ENCODE measurements at regions not wholly inside any gene's neighbourhood (a gene's known extent, or its start where the extent isn't known, plus 50 kb on each side); places are given as distances from the start of the nearest gene placed in this dataset.

DNA sequence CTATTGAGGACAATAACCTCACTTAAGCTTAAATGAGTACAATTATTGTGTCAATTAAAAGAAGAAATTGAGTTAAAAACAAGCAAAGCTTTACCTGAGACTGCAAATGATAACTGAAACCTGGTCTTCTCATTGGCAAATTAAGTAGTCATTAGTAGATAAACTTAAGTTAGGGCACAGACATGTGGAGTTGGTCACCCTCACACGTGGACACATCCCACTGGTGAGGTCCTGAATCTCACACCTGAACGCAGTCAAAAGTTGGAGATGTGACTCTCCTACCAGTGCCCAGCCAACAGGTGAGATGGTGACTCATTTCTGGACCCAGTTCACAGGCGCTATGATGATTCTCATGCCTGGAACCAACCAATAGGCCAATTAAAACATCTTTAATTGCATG lies 311.6 kb downstream of the FOXL1 start (continued):
- no peak for TF ChIP-seq MXD4 (CRISPR knock-in tag; IDR thresholded peaks at IDR 0.05; ENCODE audit: borderline replicate concordance)
- TF ChIP-seq, protein P1, sequence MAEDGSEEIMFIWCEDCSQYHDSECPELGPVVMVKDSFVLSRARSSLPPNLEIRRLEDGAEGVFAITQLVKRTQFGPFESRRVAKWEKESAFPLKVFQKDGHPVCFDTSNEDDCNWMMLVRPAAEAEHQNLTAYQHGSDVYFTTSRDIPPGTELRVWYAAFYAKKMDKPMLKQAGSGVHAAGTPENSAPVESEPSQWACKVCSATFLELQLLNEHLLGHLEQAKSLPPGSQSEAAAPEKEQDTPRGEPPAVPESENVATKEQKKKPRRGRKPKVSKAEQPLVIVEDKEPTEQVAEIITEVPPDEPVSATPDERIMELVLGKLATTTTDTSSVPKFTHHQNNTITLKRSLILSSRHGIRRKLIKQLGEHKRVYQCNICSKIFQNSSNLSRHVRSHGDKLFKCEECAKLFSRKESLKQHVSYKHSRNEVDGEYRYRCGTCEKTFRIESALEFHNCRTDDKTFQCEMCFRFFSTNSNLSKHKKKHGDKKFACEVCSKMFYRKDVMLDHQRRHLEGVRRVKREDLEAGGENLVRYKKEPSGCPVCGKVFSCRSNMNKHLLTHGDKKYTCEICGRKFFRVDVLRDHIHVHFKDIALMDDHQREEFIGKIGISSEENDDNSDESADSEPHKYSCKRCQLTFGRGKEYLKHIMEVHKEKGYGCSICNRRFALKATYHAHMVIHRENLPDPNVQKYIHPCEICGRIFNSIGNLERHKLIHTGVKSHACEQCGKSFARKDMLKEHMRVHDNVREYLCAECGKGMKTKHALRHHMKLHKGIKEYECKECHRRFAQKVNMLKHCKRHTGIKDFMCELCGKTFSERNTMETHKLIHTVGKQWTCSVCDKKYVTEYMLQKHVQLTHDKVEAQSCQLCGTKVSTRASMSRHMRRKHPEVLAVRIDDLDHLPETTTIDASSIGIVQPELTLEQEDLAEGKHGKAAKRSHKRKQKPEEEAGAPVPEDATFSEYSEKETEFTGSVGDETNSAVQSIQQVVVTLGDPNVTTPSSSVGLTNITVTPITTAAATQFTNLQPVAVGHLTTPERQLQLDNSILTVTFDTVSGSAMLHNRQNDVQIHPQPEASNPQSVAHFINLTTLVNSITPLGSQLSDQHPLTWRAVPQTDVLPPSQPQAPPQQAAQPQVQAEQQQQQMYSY (CRISPR knock-in tag; IDR thresholded peaks at IDR 0.05): no peak
- TF ChIP-seq ETV6 (CRISPR knock-in tag; IDR thresholded peaks at IDR 0.05): no peak
- TF ChIP-seq, protein P2, sequence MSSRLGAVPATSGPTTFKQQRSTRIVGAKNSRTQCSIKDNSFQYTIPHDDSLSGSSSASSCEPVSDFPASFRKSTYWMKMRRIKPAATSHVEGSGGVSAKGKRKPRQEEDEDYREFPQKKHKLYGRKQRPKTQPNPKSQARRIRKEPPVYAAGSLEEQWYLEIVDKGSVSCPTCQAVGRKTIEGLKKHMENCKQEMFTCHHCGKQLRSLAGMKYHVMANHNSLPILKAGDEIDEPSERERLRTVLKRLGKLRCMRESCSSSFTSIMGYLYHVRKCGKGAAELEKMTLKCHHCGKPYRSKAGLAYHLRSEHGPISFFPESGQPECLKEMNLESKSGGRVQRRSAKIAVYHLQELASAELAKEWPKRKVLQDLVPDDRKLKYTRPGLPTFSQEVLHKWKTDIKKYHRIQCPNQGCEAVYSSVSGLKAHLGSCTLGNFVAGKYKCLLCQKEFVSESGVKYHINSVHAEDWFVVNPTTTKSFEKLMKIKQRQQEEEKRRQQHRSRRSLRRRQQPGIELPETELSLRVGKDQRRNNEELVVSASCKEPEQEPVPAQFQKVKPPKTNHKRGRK (CRISPR knock-in tag; IDR thresholded peaks at IDR 0.05; ENCODE audit: borderline replicate concordance): no peak
- TF ChIP-seq, protein P3, sequence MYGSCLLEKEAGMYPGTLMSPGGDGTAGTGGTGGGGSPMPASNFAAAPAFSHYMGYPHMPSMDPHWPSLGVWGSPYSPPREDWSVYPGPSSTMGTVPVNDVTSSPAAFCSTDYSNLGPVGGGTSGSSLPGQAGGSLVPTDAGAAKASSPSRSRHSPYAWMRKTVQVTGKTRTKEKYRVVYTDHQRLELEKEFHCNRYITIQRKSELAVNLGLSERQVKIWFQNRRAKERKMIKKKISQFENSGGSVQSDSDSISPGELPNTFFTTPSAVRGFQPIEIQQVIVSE (CRISPR knock-in tag; IDR thresholded peaks at IDR 0.05; ENCODE audit: borderline replicate concordance): no peak

DNA sequence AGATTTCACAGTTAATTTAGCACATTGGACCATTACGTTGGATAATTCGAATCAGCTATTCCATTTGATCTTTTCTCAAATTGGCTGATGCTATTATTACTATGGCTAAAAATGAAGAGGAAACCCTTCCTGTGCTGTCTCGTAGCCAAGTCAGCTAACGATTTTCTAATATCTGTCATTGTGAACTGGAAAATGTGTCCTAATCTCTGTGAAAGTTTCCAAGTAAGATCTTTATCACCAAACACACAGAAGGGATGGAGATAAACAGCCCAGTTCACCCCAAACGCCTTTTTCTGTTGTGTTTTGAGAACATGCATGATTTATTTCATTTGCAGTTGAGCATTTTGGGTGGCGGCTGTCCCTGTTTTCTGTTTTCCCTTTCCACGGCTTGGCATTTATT lies 312.8 kb downstream of the FOXL1 start:
- Mint-ChIP-seq H3K27ac (no peak overlapping the region), H3K9me3 (peaks cover 14% of the 10 kb centered on the region), H3K27me3 (ENCODE audit: low read depth) (no peaks in the 10 kb centered on the region), H3K4me3 (no peak overlapping the region), H3K36me3 (no peaks in the 10 kb centered on the region), H3K4me1 (peaks cover 11% of the 10 kb centered on the region)
- TF ChIP-seq NFYB (CRISPR knock-in tag; conservative IDR thresholded peaks at IDR 0.05; ENCODE audit: low read depth) (no peak), ZNF219 (CRISPR knock-in tag; IDR thresholded peaks at IDR 0.05; ENCODE audit: borderline replicate concordance) (no peak), MYBL2 (CRISPR knock-in tag; IDR thresholded peaks at IDR 0.05) (no peak), ESRRA (CRISPR knock-in tag; IDR thresholded peaks at IDR 0.05; ENCODE audit: borderline replicate concordance) (no peak), GRHL2 (CRISPR knock-in tag; IDR thresholded peaks at IDR 0.05; ENCODE audit: insufficient replicate concordance, severe bottlenecking) (no peak), PRRX2 (CRISPR knock-in tag; IDR thresholded peaks at IDR 0.05) (no peak), NR1H2 (CRISPR knock-in tag; IDR thresholded peaks at IDR 0.05) (no peak), IRF2 (CRISPR knock-in tag; IDR thresholded peaks at IDR 0.05; ENCODE audit: borderline replicate concordance, low read depth) (no peak), ZNF396 (CRISPR knock-in tag; IDR thresholded peaks at IDR 0.05; ENCODE audit: borderline replicate concordance) (no peak), TEAD4 (CRISPR knock-in tag; IDR thresholded peaks at IDR 0.05) (no peak)
- TF ChIP-seq, protein P4, sequence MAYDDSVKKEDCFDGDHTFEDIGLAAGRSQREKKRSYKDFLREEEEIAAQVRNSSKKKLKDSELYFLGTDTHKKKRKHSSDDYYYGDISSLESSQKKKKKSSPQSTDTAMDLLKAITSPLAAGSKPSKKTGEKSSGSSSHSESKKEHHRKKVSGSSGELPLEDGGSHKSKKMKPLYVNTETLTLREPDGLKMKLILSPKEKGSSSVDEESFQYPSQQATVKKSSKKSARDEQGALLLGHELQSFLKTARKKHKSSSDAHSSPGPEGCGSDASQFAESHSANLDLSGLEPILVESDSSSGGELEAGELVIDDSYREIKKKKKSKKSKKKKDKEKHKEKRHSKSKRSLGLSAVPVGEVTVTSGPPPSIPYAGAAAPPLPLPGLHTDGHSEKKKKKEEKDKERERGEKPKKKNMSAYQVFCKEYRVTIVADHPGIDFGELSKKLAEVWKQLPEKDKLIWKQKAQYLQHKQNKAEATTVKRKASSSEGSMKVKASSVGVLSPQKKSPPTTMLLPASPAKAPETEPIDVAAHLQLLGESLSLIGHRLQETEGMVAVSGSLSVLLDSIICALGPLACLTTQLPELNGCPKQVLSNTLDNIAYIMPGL (CRISPR knock-in tag; IDR thresholded peaks at IDR 0.05): no peak
- TF ChIP-seq, protein P5, sequence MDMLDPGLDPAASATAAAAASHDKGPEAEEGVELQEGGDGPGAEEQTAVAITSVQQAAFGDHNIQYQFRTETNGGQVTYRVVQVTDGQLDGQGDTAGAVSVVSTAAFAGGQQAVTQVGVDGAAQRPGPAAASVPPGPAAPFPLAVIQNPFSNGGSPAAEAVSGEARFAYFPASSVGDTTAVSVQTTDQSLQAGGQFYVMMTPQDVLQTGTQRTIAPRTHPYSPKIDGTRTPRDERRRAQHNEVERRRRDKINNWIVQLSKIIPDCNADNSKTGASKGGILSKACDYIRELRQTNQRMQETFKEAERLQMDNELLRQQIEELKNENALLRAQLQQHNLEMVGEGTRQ (CRISPR knock-in tag; IDR thresholded peaks at IDR 0.05): no peak
- TF ChIP-seq, protein P6, sequence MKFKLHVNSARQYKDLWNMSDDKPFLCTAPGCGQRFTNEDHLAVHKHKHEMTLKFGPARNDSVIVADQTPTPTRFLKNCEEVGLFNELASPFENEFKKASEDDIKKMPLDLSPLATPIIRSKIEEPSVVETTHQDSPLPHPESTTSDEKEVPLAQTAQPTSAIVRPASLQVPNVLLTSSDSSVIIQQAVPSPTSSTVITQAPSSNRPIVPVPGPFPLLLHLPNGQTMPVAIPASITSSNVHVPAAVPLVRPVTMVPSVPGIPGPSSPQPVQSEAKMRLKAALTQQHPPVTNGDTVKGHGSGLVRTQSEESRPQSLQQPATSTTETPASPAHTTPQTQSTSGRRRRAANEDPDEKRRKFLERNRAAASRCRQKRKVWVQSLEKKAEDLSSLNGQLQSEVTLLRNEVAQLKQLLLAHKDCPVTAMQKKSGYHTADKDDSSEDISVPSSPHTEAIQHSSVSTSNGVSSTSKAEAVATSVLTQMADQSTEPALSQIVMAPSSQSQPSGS (CRISPR knock-in tag; IDR thresholded peaks at IDR 0.05; ENCODE audit: borderline replicate concordance, low read depth): no peak
- ChIA-PET CTCF (no interaction called here), POLR2A (interaction anchor here (0.6 kb wide), 1 partner anchor 312 kb away, joined by 3 read pairs; no protein-coding TSS in a partner anchor)
- ATAC-seq: no peak
- no peak for DNase-seq (ENCODE audit: low spot score)
